Activated naive CD4-positive, alpha-beta T cell treated with anti-CD3 and anti-CD28 coated beads, Interleukin-2, amount 50 U/mL, for 24 hours (primary cell): ENCODE measurements at regions not wholly inside any gene's neighbourhood (a gene's known extent, or its start where the extent isn't known, plus 50 kb on each side); places are given as distances from the start of the nearest gene placed in this dataset.
"Not testable (repeated sequence)": the region's sequence is repeated elsewhere in the genome, so short reads cannot be mapped to it uniquely, and the experiment has no call there.

ENCODE experiments used
- H3K27ac Mint-ChIP-seq: one replicate; pipeline ENCODE4 v1.8.0; 2021; ENCODE audit warnings: mild to moderate bottlenecking, mixed read lengths
- H3K27me3 Mint-ChIP-seq: one replicate; pipeline ENCODE4 v1.8.0; 2021; ENCODE audit warnings: mixed read lengths
- H3K36me3 Mint-ChIP-seq: one replicate; pipeline ENCODE4 v1.8.0; 2021; ENCODE audit warnings: mixed read lengths
- H3K4me1 Mint-ChIP-seq: one replicate; pipeline ENCODE4 v1.8.0; 2021; ENCODE audit warnings: mixed read lengths
- H3K4me3 Mint-ChIP-seq: one replicate; pipeline ENCODE4 v1.8.0; 2021; ENCODE audit warnings: mild to moderate bottlenecking, mixed read lengths
- H3K9me3 Mint-ChIP-seq: one replicate; pipeline ENCODE4 v1.8.0; 2021; ENCODE audit warnings: mixed read lengths

- not testable (repeated sequence) for H3K4me1 Mint-ChIP-seq, H3K27me3 Mint-ChIP-seq, H3K36me3 Mint-ChIP-seq, H3K4me3 Mint-ChIP-seq, H3K27ac Mint-ChIP-seq, H3K9me3 Mint-ChIP-seq
Measured at GRCh38 chr1:120257064-120257777, 80.9 kb upstream of the SEC22B start.

GRCh38 chr1:120250756-120251155 lies 74.4 kb upstream of the SEC22B start:
- not testable (repeated sequence) for H3K36me3 Mint-ChIP-seq, H3K4me3 Mint-ChIP-seq, H3K27me3 Mint-ChIP-seq, H3K27ac Mint-ChIP-seq, H3K9me3 Mint-ChIP-seq, H3K4me1 Mint-ChIP-seq

- not testable (repeated sequence) for H3K27ac Mint-ChIP-seq, H3K36me3 Mint-ChIP-seq, H3K27me3 Mint-ChIP-seq, H3K4me3 Mint-ChIP-seq, H3K4me1 Mint-ChIP-seq, H3K9me3 Mint-ChIP-seq
Measured at GRCh38 chr1:120248726-120249427, 72.6 kb upstream of the SEC22B start.

- not testable (repeated sequence) for H3K9me3 Mint-ChIP-seq, H3K36me3 Mint-ChIP-seq, H3K4me1 Mint-ChIP-seq
Measured at GRCh38 chr1:120248203-120248602, 71.9 kb upstream of the SEC22B start.

DNA sequence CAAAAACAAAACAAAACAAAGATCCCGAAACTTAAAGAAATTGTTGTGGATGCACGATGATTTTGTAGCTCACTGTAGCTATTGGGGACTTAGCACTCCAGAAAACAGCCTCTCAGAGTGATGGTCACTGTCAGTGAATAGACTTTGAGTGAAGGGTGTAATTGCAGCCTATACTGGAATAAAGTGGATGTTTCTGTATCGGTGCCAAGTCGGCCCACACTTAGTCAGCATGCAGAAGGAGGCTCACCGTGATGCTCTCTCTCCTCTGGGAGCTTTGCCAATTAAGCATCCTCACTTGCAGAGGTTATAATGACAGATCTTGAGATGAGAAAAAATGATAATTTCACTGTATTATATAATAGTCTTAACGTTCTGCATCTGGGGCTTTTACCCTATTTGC lies 67.5 kb upstream of the SEC22B start:
- not testable (repeated sequence) for H3K4me1 Mint-ChIP-seq, H3K27me3 Mint-ChIP-seq, H3K4me3 Mint-ChIP-seq, H3K27ac Mint-ChIP-seq, H3K36me3 Mint-ChIP-seq, H3K9me3 Mint-ChIP-seq

More at GRCh38 chr1:120248203-120248602, 71.9 kb upstream of the SEC22B start:
- not testable (repeated sequence) for H3K4me3 Mint-ChIP-seq, H3K27me3 Mint-ChIP-seq, H3K27ac Mint-ChIP-seq

GRCh38 chr1:120242582-120242981 lies 66.3 kb upstream of the SEC22B start:
- H3K4me1 Mint-ChIP-seq, H3K27ac Mint-ChIP-seq, H3K36me3 Mint-ChIP-seq, H3K27me3 Mint-ChIP-seq, H3K9me3 Mint-ChIP-seq, H3K4me3 Mint-ChIP-seq: not testable (repeated sequence)

- not testable (repeated sequence) for H3K36me3 Mint-ChIP-seq, H3K4me1 Mint-ChIP-seq, H3K27ac Mint-ChIP-seq, H3K27me3 Mint-ChIP-seq, H3K4me3 Mint-ChIP-seq, H3K9me3 Mint-ChIP-seq
Measured at GRCh38 chr1:120241868-120242267, 65.5 kb upstream of the SEC22B start.

GRCh38 chr1:120240181-120240580 lies 63.9 kb upstream of the SEC22B start:
- H3K4me3 Mint-ChIP-seq, H3K36me3 Mint-ChIP-seq, H3K27ac Mint-ChIP-seq, H3K4me1 Mint-ChIP-seq, H3K9me3 Mint-ChIP-seq, H3K27me3 Mint-ChIP-seq: not testable (repeated sequence)

DNA sequence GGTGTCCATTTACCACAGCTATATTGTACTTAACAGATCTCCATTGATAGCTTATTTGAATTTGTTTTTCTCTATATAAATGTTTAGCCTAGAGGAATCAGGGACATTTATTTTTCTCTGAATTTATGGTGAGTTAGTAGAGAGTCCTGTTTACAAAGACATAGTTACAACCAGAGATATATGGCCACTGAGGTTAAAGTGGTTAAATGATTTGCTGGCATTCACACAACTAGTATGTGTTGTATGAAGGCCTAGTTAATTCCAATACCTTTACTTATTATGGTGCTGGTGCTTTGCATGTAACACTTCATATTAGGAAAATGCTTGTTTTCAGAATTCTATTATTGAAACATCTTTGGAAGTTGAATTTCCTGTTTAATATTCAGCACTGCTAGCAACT lies 63.0 kb upstream of the SEC22B start:
- not testable (repeated sequence) for H3K4me1 Mint-ChIP-seq, H3K9me3 Mint-ChIP-seq, H3K27me3 Mint-ChIP-seq, H3K36me3 Mint-ChIP-seq, H3K4me3 Mint-ChIP-seq, H3K27ac Mint-ChIP-seq

- H3K27ac Mint-ChIP-seq, H3K4me1 Mint-ChIP-seq, H3K4me3 Mint-ChIP-seq, H3K27me3 Mint-ChIP-seq, H3K9me3 Mint-ChIP-seq, H3K36me3 Mint-ChIP-seq: not testable (repeated sequence)
Measured at GRCh38 chr1:120238867-120239266, 62.5 kb upstream of the SEC22B start.

GRCh38 chr1:120233661-120234018 lies 57.3 kb upstream of the SEC22B start:
- not testable (repeated sequence) for H3K27ac Mint-ChIP-seq, H3K9me3 Mint-ChIP-seq, H3K4me3 Mint-ChIP-seq, H3K4me1 Mint-ChIP-seq, H3K36me3 Mint-ChIP-seq, H3K27me3 Mint-ChIP-seq

- H3K27ac Mint-ChIP-seq, H3K4me3 Mint-ChIP-seq, H3K27me3 Mint-ChIP-seq, H3K4me1 Mint-ChIP-seq, H3K9me3 Mint-ChIP-seq, H3K36me3 Mint-ChIP-seq: not testable (repeated sequence)
Measured at GRCh38 chr1:120232834-120233660, 56.7 kb upstream of the SEC22B start.

DNA sequence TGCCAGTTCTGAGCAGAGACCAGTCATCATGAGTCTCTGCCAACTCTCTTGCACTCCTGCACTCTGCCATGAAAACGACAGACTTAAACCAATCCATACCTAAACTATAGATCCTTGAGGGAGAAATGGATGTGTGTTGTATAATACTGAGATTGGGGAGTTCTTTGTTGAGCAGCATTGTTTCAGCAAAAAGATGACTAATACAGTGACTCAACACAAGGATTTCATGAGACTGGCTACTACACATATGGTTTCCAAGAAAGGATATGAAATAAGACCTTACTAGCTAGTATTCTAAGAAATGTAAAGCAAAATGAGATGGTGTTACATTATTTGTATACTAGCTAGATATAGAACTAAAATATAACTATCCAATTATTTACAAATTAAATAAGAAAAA lies 53.5 kb upstream of the SEC22B start:
- not testable (repeated sequence) for H3K4me1 Mint-ChIP-seq, H3K27ac Mint-ChIP-seq, H3K9me3 Mint-ChIP-seq, H3K36me3 Mint-ChIP-seq, H3K4me3 Mint-ChIP-seq, H3K27me3 Mint-ChIP-seq
